ENCODE measurements at regions not wholly inside any gene's neighbourhood (a gene's known extent, or its start where the extent isn't known, plus 50 kb on each side); places are given as distances from the start of the nearest gene placed in this dataset.

DNA sequence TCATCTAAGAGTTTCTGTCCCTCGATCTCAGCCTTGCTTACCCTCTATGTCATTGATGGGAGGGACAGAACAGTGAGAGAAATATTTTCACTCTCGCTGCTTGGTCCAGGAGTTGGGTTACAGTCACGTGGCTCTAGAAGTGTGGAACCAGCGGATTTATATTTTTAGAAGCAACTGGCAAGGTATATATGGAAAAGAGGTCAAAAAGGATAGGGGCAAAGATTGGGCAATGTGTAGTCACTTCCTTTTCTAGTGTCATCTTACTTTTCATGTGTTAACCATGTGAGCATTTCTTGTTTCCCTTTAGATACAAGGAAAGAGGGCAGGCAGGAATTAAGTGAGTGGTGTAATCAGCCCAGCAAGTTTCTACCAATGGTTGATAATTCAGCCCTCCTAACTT, 111.5 kb upstream of the ZNF366 start:
- TF ChIP-seq CTCF (IDR thresholded peaks at IDR 0.05; ENCODE audit: insufficient read depth, low read length, severe bottlenecking), result no peak
- H3K4me3 ChIP-seq (ENCODE audit: low read depth, low read length), result no peak overlapping the region
- DNase-seq (ENCODE audit: low read depth), result peak; percentile 37
- FAIRE-seq, result no peak
- H3K27me3 ChIP-seq (ENCODE audit: control insufficient read depth, insufficient read depth, low read length), result no peaks in the 10 kb centered on the region
- H3K36me3 ChIP-seq (ENCODE audit: control insufficient read depth, insufficient read depth, low read length), result no peaks in the 10 kb centered on the region

- DNase-seq (ENCODE audit: low read depth) (no peak), FAIRE-seq (no peak)
- no peaks in the 10 kb centered on the region for H3K27me3 ChIP-seq (ENCODE audit: control insufficient read depth, insufficient read depth, low read length)
- no peak overlapping the region for H3K4me3 ChIP-seq (ENCODE audit: low read depth, low read length)
- no peaks in the 10 kb centered on the region for H3K36me3 ChIP-seq (ENCODE audit: control insufficient read depth, insufficient read depth, low read length)
- TF ChIP-seq CTCF (IDR thresholded peaks at IDR 0.05; ENCODE audit: insufficient read depth, low read length, severe bottlenecking), result no peak
Observed at GRCh38 chr5:72615061-72615460, 107.9 kb upstream of the ZNF366 start.

DNA sequence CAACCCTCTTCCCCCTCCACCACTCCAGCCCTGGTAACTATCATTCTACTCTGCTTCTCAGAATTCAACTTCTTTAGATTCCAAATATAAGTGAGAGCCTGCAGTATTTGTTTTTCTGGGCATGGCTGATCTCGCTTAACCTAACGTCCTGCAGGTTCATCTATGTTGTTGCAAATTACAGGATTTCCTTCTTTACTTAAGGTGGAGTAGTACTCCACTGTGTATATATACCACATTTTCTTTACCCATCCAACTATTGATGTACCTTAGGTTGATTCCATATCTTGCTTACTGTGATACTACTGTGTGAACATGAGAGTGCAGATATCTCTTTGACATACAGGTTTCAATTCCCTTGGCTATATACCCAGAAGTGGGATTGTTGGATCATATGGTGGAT, 106.3 kb upstream of the ZNF366 start:
- Histone ChIP-seq H3K4me3 (ENCODE audit: low read depth, low read length) (no peak overlapping the region), H3K36me3 (ENCODE audit: control insufficient read depth, insufficient read depth, low read length) (no peaks in the 10 kb centered on the region), H3K27me3 (ENCODE audit: control insufficient read depth, insufficient read depth, low read length) (no peaks in the 10 kb centered on the region)
- no peak for TF ChIP-seq CTCF (IDR thresholded peaks at IDR 0.05; ENCODE audit: insufficient read depth, low read length, severe bottlenecking)
- FAIRE-seq, result no peak
- no peak for DNase-seq (ENCODE audit: low read depth)

DNA sequence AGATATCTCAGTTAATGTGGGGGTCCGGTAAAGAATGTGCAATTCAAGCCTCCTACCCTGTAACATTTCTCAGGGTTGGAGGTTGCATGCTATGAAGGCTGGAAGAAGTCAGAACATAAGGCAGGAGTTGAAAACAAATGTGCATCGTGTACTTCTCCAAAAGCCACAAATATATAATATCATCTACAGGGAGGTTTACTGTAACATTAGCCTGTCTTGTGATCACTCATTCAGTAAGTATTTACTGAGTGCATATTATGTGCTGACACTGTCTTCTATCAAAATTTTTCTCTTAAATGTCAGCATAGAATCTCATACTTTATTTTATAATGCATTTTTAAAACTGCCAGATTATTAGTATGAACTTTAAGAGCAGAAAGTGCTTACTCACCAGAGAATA, 105.6 kb upstream of the ZNF366 start:
- DNase-seq (ENCODE audit: low read depth) (no peak), FAIRE-seq (no peak)
- TF ChIP-seq CTCF (IDR thresholded peaks at IDR 0.05; ENCODE audit: insufficient read depth, low read length, severe bottlenecking), result no peak
- Histone ChIP-seq H3K36me3 (ENCODE audit: control insufficient read depth, insufficient read depth, low read length) (no peaks in the 10 kb centered on the region), H3K27me3 (ENCODE audit: control insufficient read depth, insufficient read depth, low read length) (no peaks in the 10 kb centered on the region), H3K4me3 (ENCODE audit: low read depth, low read length) (no peak overlapping the region)

GRCh38 chr5:72611118-72611730, 104.0 kb upstream of the ZNF366 start:
- peak; percentile 98 for TF ChIP-seq CTCF (IDR thresholded peaks at IDR 0.05; ENCODE audit: insufficient read depth, low read length, severe bottlenecking)
- FAIRE-seq (no peak), DNase-seq (ENCODE audit: low read depth) (peak; percentile 63)

GRCh38 chr5:72608926-72609325, 101.7 kb upstream of the ZNF366 start:
- no peaks in the 10 kb centered on the region for H3K36me3 ChIP-seq (ENCODE audit: control insufficient read depth, insufficient read depth, low read length)
- FAIRE-seq (no peak), DNase-seq (ENCODE audit: low read depth) (no peak)
- TF ChIP-seq CTCF (IDR thresholded peaks at IDR 0.05; ENCODE audit: insufficient read depth, low read length, severe bottlenecking), result no peak
- H3K4me3 ChIP-seq (ENCODE audit: low read depth, low read length), result no peak overlapping the region
- H3K27me3 ChIP-seq (ENCODE audit: control insufficient read depth, insufficient read depth, low read length), result no peaks in the 10 kb centered on the region

More at GRCh38 chr5:72611118-72611730, 104.0 kb upstream of the ZNF366 start:
- H3K4me3 ChIP-seq (ENCODE audit: low read depth, low read length), result no peak overlapping the region
- no peaks in the 10 kb centered on the region for H3K27me3 ChIP-seq (ENCODE audit: control insufficient read depth, insufficient read depth, low read length)
- H3K36me3 ChIP-seq (ENCODE audit: control insufficient read depth, insufficient read depth, low read length), result no peaks in the 10 kb centered on the region

Data from bronchial epithelial cell (primary cell).